OCI-LY1 (cell line): ENCODE measurements at regions not wholly inside any gene's neighbourhood (a gene's known extent, or its start where the extent isn't known, plus 50 kb on each side); places are given as distances from the start of the nearest gene placed in this dataset.

Experiments used
- CTCF ChIP-seq: fragments of 200-600 bp; sonication (generic), shearing (Covaris generic); IDR thresholded peaks from 2 replicates; pipeline ENCODE4 v1.5.1; 2017; ENCODE audit warnings: mild to moderate bottlenecking, antibody characterized with exemption, low read length, moderate library complexity, mixed read lengths
- EZH2 ChIP-seq: fragments of 200-600 bp; sonication (generic), shearing (Covaris generic); IDR thresholded peaks from 2 replicates; pipeline ENCODE4 v1.8.0; 2017; ENCODE audit warnings: borderline replicate concordance, mixed run types, mild to moderate bottlenecking, antibody characterized with exemption, low read length, moderate library complexity, mixed read lengths

GRCh38 chr11:119552106-119552485, 129.1 kb upstream of the THY1 start:
- TF ChIP-seq CTCF (no peak), EZH2 (no peak)
